BJ (cell line): ENCODE measurements at regions not wholly inside any gene's neighbourhood (a gene's known extent, or its start where the extent isn't known, plus 50 kb on each side); places are given as distances from the start of the nearest gene placed in this dataset.

Experiments
- CTCF ChIA-PET: fragments of 350-600 bp; formaldehyde crosslinking; extraction: SDS; loops from one replicate; lab custom pipeline; 2021; ENCODE audit warnings: antibody characterized with exemption, inconsistent platforms; lab: Yijun Ruan, JAX
- POLR2A ChIA-PET: fragments of 300-600 bp; sonication (Branson Sonifier 250); formaldehyde crosslinking; extraction: SDS; loops from one replicate; lab custom pipeline; 2021; ENCODE audit warnings: antibody characterized with exemption; lab: Charles Lee
- DNase-seq: peaks from one replicate; pipeline ENCODE4 v3.0.0-alpha.2; 2011; ENCODE audit warnings: low read depth
- H3K27me3 ChIP-seq: 2 replicates; pipeline ENCODE4 v1.6.0; 2011; ENCODE audit warnings: low read length; ENCODE audit not compliant: control insufficient read depth, insufficient read depth
- H3K36me3 ChIP-seq: 2 replicates; pipeline ENCODE4 v1.5.1; 2011; ENCODE audit warnings: low read length; ENCODE audit not compliant: control insufficient read depth, insufficient read depth
- H3K4me3 ChIP-seq: 2 replicates; pipeline ENCODE4 v1.5.1; 2011; ENCODE audit warnings: low read depth, mild to moderate bottlenecking, control low read depth, low read length
- CTCF ChIP-seq: IDR thresholded peaks from 2 replicates; pipeline ENCODE4 v1.5.1; 2011; ENCODE audit warnings: low read depth, mild to moderate bottlenecking, control low read depth, inconsistent platforms, low read length, moderate library complexity; ENCODE audit not compliant: insufficient read depth

- DNase-seq, result no peak
- Histone ChIP-seq H3K4me3 (no peak overlapping the region), H3K27me3 (no peaks in the 10 kb centered on the region), H3K36me3 (no peaks in the 10 kb centered on the region)
- CTCF ChIA-PET, result no interaction called here
- POLR2A ChIA-PET, result no interaction called here
- TF ChIP-seq CTCF, result no peak
Observed at GRCh38 chr14:66152747-66153146, 333.4 kb upstream of the CCDC196 start.

DNA sequence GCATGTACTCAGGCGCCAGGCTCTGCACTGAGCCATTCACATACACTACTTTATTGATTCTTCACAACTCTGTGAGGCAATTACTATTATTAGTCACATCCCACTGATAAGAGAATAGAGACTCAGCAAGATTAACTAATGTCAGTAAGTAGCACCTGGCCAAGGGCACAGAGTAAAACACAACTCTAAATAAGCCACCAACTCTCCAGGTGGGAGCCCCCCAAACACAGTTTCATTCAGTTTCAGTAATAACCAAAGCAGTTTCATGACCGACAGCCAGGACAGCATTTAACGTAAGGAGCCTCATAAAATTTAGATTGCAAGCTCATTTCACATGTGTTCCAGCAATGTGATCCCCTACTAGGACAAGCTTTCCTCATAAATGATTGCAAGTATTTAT, 323.1 kb upstream of the CCDC196 start:
- ChIA-PET CTCF (interaction anchor here (1.5 kb wide), 1 partner anchor 15 kb away, joined by 4 read pairs; no protein-coding TSS in a partner anchor), POLR2A (no interaction called here)
- no peaks in the 10 kb centered on the region for H3K36me3 ChIP-seq
- TF ChIP-seq CTCF, result no peak
- DNase-seq, result no peak
- H3K27me3 ChIP-seq, result no peaks in the 10 kb centered on the region
- no peak overlapping the region for H3K4me3 ChIP-seq

DNA sequence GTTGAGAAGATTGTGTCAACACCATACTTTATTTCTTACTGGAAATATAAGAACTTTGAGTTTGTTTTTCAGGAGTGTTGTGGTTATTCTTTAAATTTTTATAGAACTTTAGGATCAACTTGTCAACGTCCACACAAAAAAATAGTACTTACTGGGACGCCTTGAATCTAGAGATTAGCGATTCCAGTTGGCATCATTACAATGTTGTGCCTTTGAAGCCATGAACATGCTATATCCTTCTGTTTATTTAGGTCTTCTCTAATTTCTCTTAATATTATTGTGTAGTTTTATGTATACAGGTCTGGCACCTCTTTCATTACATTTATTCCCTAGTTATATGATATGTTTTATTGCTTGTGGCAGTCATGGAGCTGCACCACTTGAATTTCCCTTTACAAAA, 320.8 kb upstream of the CCDC196 start:
- ChIA-PET POLR2A (no interaction called here), CTCF (no interaction called here)
- Histone ChIP-seq H3K36me3 (no peaks in the 10 kb centered on the region), H3K4me3 (no peak overlapping the region), H3K27me3 (no peaks in the 10 kb centered on the region)
- no peak for DNase-seq
- no peak for TF ChIP-seq CTCF

DNA sequence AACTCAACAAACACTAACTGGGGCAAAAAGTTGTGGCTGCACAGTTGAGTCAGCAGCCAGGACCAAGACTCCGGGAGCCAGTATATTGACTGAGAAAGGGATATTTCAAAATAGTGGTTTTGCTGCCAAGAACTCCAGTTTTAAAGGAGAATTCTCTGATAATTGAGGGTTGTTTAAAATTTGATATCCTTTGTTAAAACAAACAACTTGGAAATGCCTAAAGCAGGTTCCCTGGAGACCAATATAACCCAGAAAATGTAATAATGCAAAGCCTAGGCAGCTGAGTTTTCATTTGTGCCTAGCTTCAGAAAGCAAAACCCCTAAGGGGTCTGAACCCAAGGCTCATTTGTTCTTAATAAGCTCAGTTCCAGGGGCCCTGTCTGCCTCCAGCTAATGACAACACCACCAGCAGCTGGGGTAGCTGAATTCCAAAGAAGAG, 311.7 kb upstream of the CCDC196 start:
- TF ChIP-seq CTCF, result no peak
- POLR2A ChIA-PET, result no interaction called here
- H3K36me3 ChIP-seq, result no peaks in the 10 kb centered on the region
- CTCF ChIA-PET, result no interaction called here
- H3K4me3 ChIP-seq, result no peak overlapping the region
- no peak for DNase-seq
- no peaks in the 10 kb centered on the region for H3K27me3 ChIP-seq

DNA sequence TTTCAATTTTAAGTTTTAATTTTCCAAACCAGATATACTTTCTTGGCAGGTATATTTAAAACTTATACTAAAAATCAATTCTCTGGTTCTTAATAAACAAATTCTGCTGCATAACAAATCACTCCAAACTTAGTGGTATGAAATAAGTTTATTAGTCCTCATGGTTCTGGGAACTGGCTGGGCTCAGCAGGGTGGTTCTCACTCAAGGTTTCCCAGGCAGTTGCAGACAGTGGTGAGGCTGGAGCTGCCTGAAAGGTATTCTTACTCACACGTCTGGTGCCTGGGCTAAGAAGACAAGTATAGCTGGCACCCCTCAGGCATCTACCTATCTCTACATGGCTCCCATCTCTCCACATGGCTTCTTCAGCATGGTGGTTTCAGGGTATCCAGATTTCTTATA, 308.2 kb upstream of the CCDC196 start:
- ChIA-PET POLR2A (no interaction called here), CTCF (no interaction called here)
- H3K4me3 ChIP-seq, result no peak overlapping the region
- no peaks in the 10 kb centered on the region for H3K27me3 ChIP-seq
- no peak for TF ChIP-seq CTCF
- H3K36me3 ChIP-seq, result no peaks in the 10 kb centered on the region
- DNase-seq, result no peak
